Thoracic aorta (tissue), 2 donors: ENCODE measurements at regions not wholly inside any gene's neighbourhood (a gene's known extent, or its start where the extent isn't known, plus 50 kb on each side); places are given as distances from the start of the nearest gene placed in this dataset.

ENCODE experiments used
- ATAC-seq: fragments of 150-250 bp; one replicate; pipeline ENCODE4 v1.8.0; 2017; ENCODE audit warnings: low read depth; ENCODE audit not compliant: insufficient number of reproducible peaks, low FRiP score
- DNase-seq: peaks from one replicate; pipeline ENCODE4 v3.0.0-alpha.2; 2020; ENCODE audit warnings: low spot score
- H3K27ac ChIP-seq, 2 donors: fragments of 200-600 bp; sonication (generic); 1 replicate in 1 of 2; 2 replicates in 1 of 2; pipeline ENCODE4 v1.5.1; 2016; ENCODE audit warnings: mild to moderate bottlenecking in 2 of 2, moderate library complexity in 2 of 2
- H3K27me3 ChIP-seq: fragments of 200-600 bp; sonication (generic); replicated peaks from 2 replicates; pipeline ENCODE4 v1.6.0; 2016; ENCODE audit warnings: mild to moderate bottlenecking; ENCODE audit not compliant: insufficient read depth
- H3K36me3 ChIP-seq: fragments of 200-600 bp; sonication (generic); one replicate; pipeline ENCODE4 v1.5.1; 2016
- H3K4me1 ChIP-seq, 2 donors: fragments of 200-600 bp; sonication (generic); 1 replicate in 1 of 2; 2 replicates in 1 of 2; pipeline versions ENCODE4 v1.5.1 to v1.6.0; 2016; ENCODE audit warnings: low read depth in 2 of 2, mild to moderate bottlenecking in 1 of 2; ENCODE audit not compliant: control insufficient read depth in 1 of 2
- H3K4me3 ChIP-seq: fragments of 200-600 bp; sonication (generic); 2 replicates; pipeline ENCODE4 v1.5.1; 2016; ENCODE audit warnings: mild to moderate bottlenecking
- H3K9me3 ChIP-seq: fragments of 200-600 bp; sonication (generic); 2 replicates; pipeline ENCODE4 v1.5.1; 2016
- CTCF ChIP-seq: fragments of 200-600 bp; sonication (generic); IDR thresholded peaks from one replicate; pipeline ENCODE4 v1.5.1; 2019; ENCODE audit warnings: antibody characterized with exemption

DNA sequence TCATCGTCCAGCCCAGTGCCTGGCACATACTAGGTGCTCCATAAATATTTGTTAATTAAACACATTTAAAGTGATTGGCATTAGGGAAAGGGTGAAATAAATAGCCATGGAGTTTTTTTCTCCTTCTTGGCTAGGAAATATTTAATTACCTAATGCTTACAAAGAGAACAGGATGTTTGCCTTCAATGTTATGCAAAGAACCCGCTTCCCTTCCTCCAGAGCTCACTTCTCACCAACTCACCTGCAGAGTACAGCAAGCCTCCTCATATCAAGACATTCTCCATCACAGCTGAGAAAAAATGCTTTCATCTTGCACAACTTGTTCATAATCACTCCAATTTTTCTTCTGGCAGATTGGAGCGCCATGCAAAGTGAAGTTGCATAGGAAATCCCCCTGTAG, 161.7 kb upstream of the STK32A start:
- H3K36me3 ChIP-seq: no peaks in the 10 kb centered on the region
- no peak for TF ChIP-seq CTCF
- no peaks in the 10 kb centered on the region for H3K9me3 ChIP-seq
- H3K4me3 ChIP-seq: no peak overlapping the region
- no peak overlapping the region for H3K27ac ChIP-seq
- H3K27me3 ChIP-seq: no peaks in the 10 kb centered on the region
- H3K4me1 ChIP-seq: no peaks in the 10 kb centered on the region
- ATAC-seq: no peak
- no peak for DNase-seq

DNA sequence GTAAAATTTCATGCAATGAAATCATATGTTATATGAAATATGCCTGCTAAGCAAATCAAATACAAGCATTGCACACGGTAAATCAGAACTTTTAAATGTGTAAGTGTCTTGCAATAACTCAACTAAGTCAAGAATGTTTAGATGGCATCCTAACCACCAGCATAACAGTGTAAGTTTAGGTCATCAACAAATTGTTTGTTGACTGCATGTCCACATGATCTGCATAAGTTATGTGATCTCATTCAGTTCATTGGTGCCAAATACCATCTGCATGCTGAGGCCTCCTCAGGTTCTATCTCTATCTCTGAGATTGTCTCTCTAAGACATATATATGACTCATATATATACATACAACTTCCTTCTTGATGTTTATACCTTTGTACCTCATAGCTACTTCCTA, 159.6 kb upstream of the STK32A start:
- no peak for TF ChIP-seq CTCF
- no peaks in the 10 kb centered on the region for H3K36me3 ChIP-seq
- H3K4me1 ChIP-seq: no peaks in the 10 kb centered on the region
- H3K27me3 ChIP-seq: no peaks in the 10 kb centered on the region
- no peaks in the 10 kb centered on the region for H3K9me3 ChIP-seq
- H3K27ac ChIP-seq: no peak overlapping the region
- H3K4me3 ChIP-seq: no peak overlapping the region
- ATAC-seq (no peak), DNase-seq (no peak)

- no peak overlapping the region for H3K27ac ChIP-seq
These were observed 154.4 kb upstream of the STK32A start for GRCh38 chr5:147080391-147080790.

DNA sequence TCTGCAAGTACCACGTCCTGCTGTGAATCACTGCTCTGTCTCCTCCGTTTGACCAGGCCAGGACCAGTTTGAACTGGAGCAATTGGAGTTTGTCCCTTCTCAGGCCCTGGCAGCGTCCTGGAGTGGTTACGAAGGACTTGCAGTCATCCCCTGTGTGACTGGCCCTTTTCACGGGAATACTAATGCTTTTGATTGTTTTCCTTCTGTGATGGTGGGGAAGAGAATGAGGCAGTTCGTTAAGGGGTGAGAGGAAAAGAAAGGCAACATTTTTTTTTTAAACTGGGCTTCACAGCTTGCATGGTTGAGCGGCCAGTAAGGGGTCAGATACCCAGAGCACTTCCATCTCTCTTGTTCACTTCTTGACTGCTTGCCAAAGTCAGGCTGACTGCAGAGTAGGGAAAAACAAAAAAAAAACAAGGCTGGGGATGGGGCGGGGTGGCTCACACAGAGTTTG, 153.5 kb upstream of the STK32A start:
- Histone ChIP-seq H3K27me3 (no peaks in the 10 kb centered on the region), H3K4me1 (peaks cover 0 to 9% of the 10 kb centered on the region in 2 donors), H3K36me3 (no peaks in the 10 kb centered on the region), H3K9me3 (no peaks in the 10 kb centered on the region), H3K27ac (no peak overlapping the region), H3K4me3 (no peak overlapping the region)
- TF ChIP-seq CTCF: no peak
- DNase-seq: no peak
- ATAC-seq: no peak

More at GRCh38 chr5:147080391-147080790, 154.4 kb upstream of the STK32A start:
- ATAC-seq (no peak), DNase-seq (no peak)
- H3K9me3 ChIP-seq: no peaks in the 10 kb centered on the region
- no peak overlapping the region for H3K4me3 ChIP-seq
- no peaks in the 10 kb centered on the region for H3K36me3 ChIP-seq
- no peak for TF ChIP-seq CTCF
- no peaks in the 10 kb centered on the region for H3K27me3 ChIP-seq
- peaks cover 0 to 9% of the 10 kb centered on the region in 2 donors for H3K4me1 ChIP-seq

- no peak for TF ChIP-seq CTCF
- no peak for ATAC-seq
- H3K4me3 ChIP-seq: no peak overlapping the region
These were observed 150.1 kb upstream of the STK32A start for GRCh38 chr5:147084702-147085101.

More at GRCh38 chr5:147084702-147085101, 150.1 kb upstream of the STK32A start:
- Histone ChIP-seq H3K4me1 (peaks cover 0 to 9% of the 10 kb centered on the region in 2 donors), H3K27ac (no peak overlapping the region), H3K27me3 (no peaks in the 10 kb centered on the region), H3K36me3 (no peaks in the 10 kb centered on the region), H3K9me3 (no peaks in the 10 kb centered on the region)
- DNase-seq: no peak
